MCF 10A (cell line): ENCODE measurements at regions not wholly inside any gene's neighbourhood (a gene's known extent, or its start where the extent isn't known, plus 50 kb on each side); places are given as distances from the start of the nearest gene placed in this dataset.

ENCODE experiments used
- BruUV-seq: library from RNA; stranded (reverse); fragments of 400-500 nt; replicated peaks from 2 replicates; lab custom pipeline; 2021; lab: Mats Ljungman, UMichigan
- CTCF ChIA-PET: fragments of 300-600 bp; sonication (Branson Sonifier 250); formaldehyde crosslinking; extraction: SDS; loops from one replicate; lab custom pipeline; 2021; ENCODE audit warnings: antibody characterized with exemption, inconsistent platforms; lab: Yijun Ruan, JAX
- POLR2A ChIA-PET: fragments of 300-600, 350-650 bp; sonication (Branson Sonifier 250); formaldehyde crosslinking; extraction: SDS; loops from one replicate; lab custom pipeline; 2020; ENCODE audit warnings: antibody characterized with exemption, inconsistent platforms; lab: Yijun Ruan, JAX
- DNase-seq: peaks from one replicate; pipeline ENCODE4 v3.0.0-alpha.2; 2018; ENCODE audit not compliant: unreplicated experiment
- H3K27ac Mint-ChIP-seq: one replicate; pipeline ENCODE4 v1.8.0; 2022; ENCODE audit warnings: mild to moderate bottlenecking, low read depth, mixed read lengths; ENCODE audit not compliant: unreplicated experiment
- H3K27me3 Mint-ChIP-seq: one replicate; pipeline ENCODE4 v1.8.0; 2022; ENCODE audit warnings: mixed read lengths; ENCODE audit not compliant: insufficient read depth, unreplicated experiment
- H3K36me3 Mint-ChIP-seq: one replicate; pipeline ENCODE4 v1.8.0; 2022; ENCODE audit warnings: mild to moderate bottlenecking, moderate library complexity, mixed read lengths; ENCODE audit not compliant: insufficient read depth, unreplicated experiment
- H3K4me1 Mint-ChIP-seq: one replicate; pipeline ENCODE4 v1.8.0; 2022; ENCODE audit warnings: mixed read lengths; ENCODE audit not compliant: insufficient read depth, unreplicated experiment
- H3K4me3 Mint-ChIP-seq: one replicate; pipeline ENCODE4 v1.8.0; 2022; ENCODE audit warnings: mild to moderate bottlenecking, moderate library complexity, mixed read lengths; ENCODE audit not compliant: unreplicated experiment
- H3K9me3 Mint-ChIP-seq: one replicate; pipeline ENCODE4 v1.8.0; 2022; ENCODE audit warnings: mixed read lengths; ENCODE audit not compliant: unreplicated experiment
- intact Hi-C: fragments of 100-400 bp; cut with micrococcal nuclease; formaldehyde crosslinking; loops from 2 replicates; pipeline ENCODE4 v1.14.1; 2022
- TF ChIP-seq, protein P1 (sequence below): fragments of 200-600 bp; IDR thresholded peaks from one replicate; pipeline ENCODE4 v1.8.0; 2022; ENCODE audit warnings: antibody characterized with exemption, mild to moderate bottlenecking; ENCODE audit not compliant: unreplicated experiment

DNA sequence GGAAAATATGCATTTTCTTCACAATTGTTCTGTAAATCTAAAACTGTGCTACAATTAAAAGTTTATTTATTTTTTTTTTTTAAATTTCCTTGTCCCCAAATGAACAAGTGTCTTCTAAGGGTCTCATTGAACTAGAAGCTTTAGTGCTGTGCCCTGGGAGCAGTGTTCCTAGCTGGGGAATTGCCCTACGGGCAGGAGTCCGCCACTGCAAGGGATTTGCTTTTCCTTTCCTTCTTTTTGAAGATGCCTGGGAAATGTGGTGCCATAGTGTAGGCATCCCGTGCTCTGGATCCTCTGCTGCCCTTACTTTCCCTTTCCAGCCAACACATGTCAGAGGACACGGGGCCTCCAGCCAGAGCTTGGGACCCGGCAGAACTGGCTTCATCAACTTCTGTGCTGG lies 177.1 kb upstream of the CTBP2 start:
- TF ChIP-seq, protein P1, sequence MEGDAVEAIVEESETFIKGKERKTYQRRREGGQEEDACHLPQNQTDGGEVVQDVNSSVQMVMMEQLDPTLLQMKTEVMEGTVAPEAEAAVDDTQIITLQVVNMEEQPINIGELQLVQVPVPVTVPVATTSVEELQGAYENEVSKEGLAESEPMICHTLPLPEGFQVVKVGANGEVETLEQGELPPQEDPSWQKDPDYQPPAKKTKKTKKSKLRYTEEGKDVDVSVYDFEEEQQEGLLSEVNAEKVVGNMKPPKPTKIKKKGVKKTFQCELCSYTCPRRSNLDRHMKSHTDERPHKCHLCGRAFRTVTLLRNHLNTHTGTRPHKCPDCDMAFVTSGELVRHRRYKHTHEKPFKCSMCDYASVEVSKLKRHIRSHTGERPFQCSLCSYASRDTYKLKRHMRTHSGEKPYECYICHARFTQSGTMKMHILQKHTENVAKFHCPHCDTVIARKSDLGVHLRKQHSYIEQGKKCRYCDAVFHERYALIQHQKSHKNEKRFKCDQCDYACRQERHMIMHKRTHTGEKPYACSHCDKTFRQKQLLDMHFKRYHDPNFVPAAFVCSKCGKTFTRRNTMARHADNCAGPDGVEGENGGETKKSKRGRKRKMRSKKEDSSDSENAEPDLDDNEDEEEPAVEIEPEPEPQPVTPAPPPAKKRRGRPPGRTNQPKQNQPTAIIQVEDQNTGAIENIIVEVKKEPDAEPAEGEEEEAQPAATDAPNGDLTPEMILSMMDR: no peak
- BruUV-seq: no TSS peak
- peaks cover 8% of the 10 kb centered on the region for H3K4me1 Mint-ChIP-seq
- intact Hi-C loops: no loop called here
- DNase-seq: no peak
- H3K36me3 Mint-ChIP-seq: no peaks in the 10 kb centered on the region
- H3K27ac Mint-ChIP-seq: no peak overlapping the region
- H3K4me3 Mint-ChIP-seq: no peak overlapping the region
- CTCF ChIA-PET: no interaction called here
- H3K27me3 Mint-ChIP-seq: no peaks in the 10 kb centered on the region
- POLR2A ChIA-PET: interaction anchor here (0.5 kb wide), 1 partner anchor 151 kb away, joined by 3 read pairs; no protein-coding TSS in a partner anchor
- H3K9me3 Mint-ChIP-seq: peaks cover 5% of the 10 kb centered on the region

DNA sequence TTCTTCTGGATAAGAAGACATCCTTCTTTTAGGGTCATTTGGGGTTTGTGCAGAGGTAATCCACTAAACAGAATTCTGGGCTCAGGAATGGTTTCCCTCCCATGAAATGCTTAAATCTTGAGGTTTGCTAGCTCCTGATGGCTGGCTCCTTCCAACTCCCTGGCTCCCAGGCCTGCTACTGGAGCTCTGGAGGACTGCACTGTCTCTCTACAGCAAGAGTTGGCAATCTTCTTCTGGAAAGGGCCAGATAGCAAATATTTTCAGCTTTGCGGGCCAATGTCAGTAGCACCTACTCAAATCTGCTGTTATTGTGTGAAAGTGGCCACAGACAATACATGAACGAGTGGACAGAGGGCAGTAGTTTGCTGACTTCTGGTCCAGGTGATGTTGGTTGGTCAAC lies 174.2 kb upstream of the CTBP2 start:
- no peak overlapping the region for H3K4me3 Mint-ChIP-seq

DNA sequence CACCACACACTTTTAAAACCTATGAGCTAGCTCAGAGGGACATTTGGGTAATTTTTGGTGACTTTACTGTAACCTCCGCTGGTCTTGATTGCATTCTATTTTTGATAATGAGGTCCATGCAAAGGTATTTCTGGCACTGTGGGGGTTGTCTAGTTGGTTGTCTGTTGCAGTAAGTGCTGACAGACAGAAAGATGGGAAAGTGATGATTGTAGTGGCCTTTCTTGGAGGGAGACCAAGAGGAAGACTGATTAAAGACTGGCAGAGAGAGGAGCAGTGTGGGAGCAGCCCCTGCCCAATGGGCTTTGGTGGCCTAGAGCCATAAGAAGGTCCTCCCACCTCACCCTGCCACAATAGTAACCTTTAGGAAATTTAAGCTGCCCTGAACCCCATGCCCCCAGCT lies 173.4 kb upstream of the CTBP2 start:
- Mint-ChIP-seq H3K27ac (no peak overlapping the region), H3K4me1 (no peaks in the 10 kb centered on the region), H3K9me3 (peaks cover 5% of the 10 kb centered on the region), H3K27me3 (no peaks in the 10 kb centered on the region), H3K4me3 (no peak overlapping the region), H3K36me3 (no peaks in the 10 kb centered on the region)
- TF ChIP-seq, protein P1: no peak
- no peak for DNase-seq
- intact Hi-C loops: no loop called here
- CTCF ChIA-PET: interaction anchor here (0.6 to 2.5 kb wide), 2 partner anchors 10 to 282 kb away, joined by 3 to 12 read pairs; no protein-coding TSS in a partner anchor
- no TSS peak for BruUV-seq
- POLR2A ChIA-PET: interaction anchor here (0.9 kb wide), 1 partner anchor 17 kb away, joined by 3 read pairs; no protein-coding TSS in a partner anchor

More for the DNA sequence above, 174.2 kb upstream of the CTBP2 start:
- CTCF ChIA-PET: interaction anchor here (0.6 to 2.5 kb wide), 4 partner anchors 9 to 366 kb away, joined by 3 to 12 read pairs (median 4); partner anchors contain the start of gene TEX36
- no peak overlapping the region for H3K27ac Mint-ChIP-seq
- no peaks in the 10 kb centered on the region for H3K36me3 Mint-ChIP-seq
- H3K27me3 Mint-ChIP-seq: no peaks in the 10 kb centered on the region
- no peaks in the 10 kb centered on the region for H3K4me1 Mint-ChIP-seq
- TF ChIP-seq, protein P1: no peak
- H3K9me3 Mint-ChIP-seq: peaks cover 5% of the 10 kb centered on the region
- no TSS peak for BruUV-seq
- POLR2A ChIA-PET: interaction anchor here (0.9 kb wide), 1 partner anchor 16 kb away, joined by 3 read pairs; no protein-coding TSS in a partner anchor
- intact Hi-C loops: no loop called here
- no peak for DNase-seq

DNA sequence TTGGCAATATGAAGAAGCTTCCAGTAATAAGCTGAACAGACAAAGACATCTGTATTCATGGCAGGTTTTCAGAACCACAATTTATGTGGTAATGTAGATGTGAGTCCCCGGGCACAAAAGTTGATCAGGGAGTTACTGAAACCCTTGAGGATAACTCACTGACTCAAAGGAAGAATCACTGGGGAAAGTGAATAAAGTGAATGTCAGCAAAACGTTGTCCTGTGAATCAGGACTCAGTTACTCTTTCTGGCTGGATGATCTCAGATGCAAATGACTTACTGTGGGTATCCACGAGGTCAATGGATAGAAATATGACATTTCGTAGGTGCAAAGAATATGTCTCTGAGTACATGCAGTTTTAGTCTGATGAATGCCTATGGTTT lies 172.8 kb upstream of the CTBP2 start:
- BruUV-seq: no TSS peak
- ChIA-PET CTCF (interaction anchor here (2.5 kb wide), 1 partner anchor 10 kb away, joined by 12 read pairs; no protein-coding TSS in a partner anchor), POLR2A (interaction anchor here (0.7 kb wide), 1 partner anchor 35 kb away, joined by 3 read pairs; no protein-coding TSS in a partner anchor)
- H3K27me3 Mint-ChIP-seq: peaks cover 1% of the 10 kb centered on the region
- no peaks in the 10 kb centered on the region for H3K4me1 Mint-ChIP-seq
- no peaks in the 10 kb centered on the region for H3K36me3 Mint-ChIP-seq
- no peak overlapping the region for H3K27ac Mint-ChIP-seq
- TF ChIP-seq, protein P1: no peak
- H3K4me3 Mint-ChIP-seq: no peak overlapping the region
- peaks cover 1% of the 10 kb centered on the region for H3K9me3 Mint-ChIP-seq
- DNase-seq: no peak
- intact Hi-C loops: no loop called here
